Keratinocyte (primary cell): ENCODE measurements at regions not wholly inside any gene's neighbourhood (a gene's known extent, or its start where the extent isn't known, plus 50 kb on each side); places are given as distances from the start of the nearest gene placed in this dataset.

Source experiments
- DNase-seq: peaks from one replicate; pipeline ENCODE4 v3.0.0-alpha.2; 2011; ENCODE audit warnings: low read depth, missing footprints, low spot score
- FAIRE-seq: peaks from 2 replicates; lab custom pipeline; 2011; peaks lifted over from hg19 to GRCh38; lab: Jason Lieb, UNC
- H2AFZ ChIP-seq: 2 replicates; pipeline ENCODE4 v1.6.0; 2012; ENCODE audit warnings: low read length, control low read depth, inconsistent platforms; ENCODE audit not compliant: control insufficient read depth
- H3K27ac ChIP-seq: 2 replicates; pipeline ENCODE4 v1.5.1; 2011; ENCODE audit warnings: low read length; ENCODE audit not compliant: control insufficient read depth, insufficient read depth
- H3K27me3 ChIP-seq: 3 replicates; pipeline ENCODE4 v1.6.0; 2011; ENCODE audit warnings: low read length; ENCODE audit not compliant: control insufficient read depth, insufficient read depth; ENCODE audit errors: extremely low read depth
- H3K36me3 ChIP-seq, 2 experiments: 2 replicates in 1 of 2; 3 replicates in 1 of 2; pipeline ENCODE4 v1.5.1; 2011; ENCODE audit warnings: low read length in 2 of 2, mild to moderate bottlenecking in 1 of 2; ENCODE audit not compliant: control insufficient read depth in 2 of 2, insufficient read depth in 2 of 2; ENCODE audit errors: extremely low read depth in 1 of 2
- H3K4me1 ChIP-seq: 3 replicates; pipeline ENCODE4 v1.5.1; 2011; ENCODE audit warnings: low read length; ENCODE audit not compliant: control insufficient read depth, insufficient read depth; ENCODE audit errors: extremely low read depth
- H3K4me2 ChIP-seq: 3 replicates; pipeline ENCODE4 v1.6.0; 2011; ENCODE audit warnings: low read depth, low read length; ENCODE audit not compliant: control insufficient read depth, insufficient read depth; ENCODE audit errors: extremely low read depth
- H3K4me3 ChIP-seq, 3 experiments: fragments of 200-600 bp in 1 of 3; sonication (generic) in 1 of 3; 2 replicates in 2 of 3; 3 replicates in 1 of 3; pipeline ENCODE4 v1.5.1; 2011 to 2016; ENCODE audit warnings: low read length in 3 of 3, mild to moderate bottlenecking in 3 of 3, control low read depth in 2 of 3, inconsistent platforms in 1 of 3, low read depth in 1 of 3, mixed read lengths in 1 of 3, mixed run types in 1 of 3, moderate library complexity in 1 of 3; ENCODE audit not compliant: control insufficient read depth in 2 of 3, insufficient read depth in 2 of 3; ENCODE audit errors: extremely low read depth in 1 of 3
- H3K79me2 ChIP-seq: 2 replicates; pipeline ENCODE4 v1.6.0; 2012; ENCODE audit warnings: low read length; ENCODE audit not compliant: control insufficient read depth, insufficient read depth
- H3K9ac ChIP-seq: 3 replicates; pipeline ENCODE4 v1.6.0; 2011; ENCODE audit warnings: low read length; ENCODE audit not compliant: control insufficient read depth, insufficient read depth; ENCODE audit errors: extremely low read depth
- H3K9me1 ChIP-seq: 3 replicates; pipeline ENCODE4 v1.6.0; 2011; ENCODE audit warnings: low read length; ENCODE audit not compliant: control insufficient read depth, insufficient read depth; ENCODE audit errors: extremely low read depth
- H3K9me3 ChIP-seq: 2 replicates; pipeline ENCODE4 v1.5.1; 2012; ENCODE audit warnings: low read depth, low read length; ENCODE audit not compliant: control insufficient read depth
- H4K20me1 ChIP-seq: 3 replicates; pipeline ENCODE4 v1.6.0; 2011; ENCODE audit warnings: low read length; ENCODE audit not compliant: control insufficient read depth, insufficient read depth; ENCODE audit errors: extremely low read depth
- EZH2 ChIP-seq: IDR thresholded peaks from one replicate; pipeline ENCODE4 v1.6.1; 2012; ENCODE audit warnings: inconsistent platforms, mild to moderate bottlenecking, low read length, moderate library complexity
- dilution Hi-C: fragments of 300-500 bp; cut with MboI; formaldehyde crosslinking; loops from one replicate; pipeline ENCODE4 v1.7.0; 2020; ENCODE audit warnings: low sequenced_read_pairs; ENCODE audit not compliant: extremely low pct_ligation_motif_present
- TF ChIP-seq, protein P1 (sequence below), 3 experiments: IDR thresholded peaks in 1 of 3; conservative IDR thresholded peaks in 1 of 3; optimal IDR thresholded peaks in 1 of 3; 2 replicates in 2 of 3; 3 replicates in 1 of 3; pipeline versions ENCODE3 to v1.5.1; 2011; ENCODE audit warnings: low read length in 3 of 3, mild to moderate bottlenecking in 3 of 3, moderate library complexity in 2 of 3, control low read depth in 1 of 3, inconsistent platforms in 1 of 3; ENCODE audit not compliant: insufficient read depth in 2 of 3; ENCODE audit errors: extremely low read depth in 1 of 3

DNA sequence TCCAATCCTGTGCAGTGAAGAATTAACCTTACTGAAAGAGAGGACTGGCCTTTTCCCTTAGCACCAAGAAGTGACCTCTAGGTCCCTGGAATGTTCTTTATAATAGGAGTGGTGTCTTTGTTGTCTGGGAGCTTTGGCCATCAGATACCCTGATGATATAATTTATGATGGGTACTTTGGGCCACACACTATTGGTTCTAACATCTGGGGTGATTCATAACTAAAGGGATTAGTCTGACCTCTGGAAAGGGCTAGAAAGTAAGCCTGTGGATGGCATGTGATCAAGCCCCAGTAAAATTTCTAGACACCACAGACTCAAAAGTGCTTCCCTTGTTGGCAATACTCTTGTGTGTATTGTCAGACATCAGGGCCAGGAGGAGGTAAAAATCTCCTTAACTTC, 891.2 kb downstream of the KCNA4 start:
- Histone ChIP-seq H2AFZ (no peak overlapping the region), H3K4me1 (no peaks in the 10 kb centered on the region), H3K9ac (no peak overlapping the region), H3K27ac (no peak overlapping the region), H3K36me3 (no peaks in the 10 kb centered on the region), H3K79me2 (no peaks in the 10 kb centered on the region), H3K4me2 (no peak overlapping the region), H3K4me3 (no peak overlapping the region), H3K9me3 (no peaks in the 10 kb centered on the region), H3K9me1 (no peaks in the 10 kb centered on the region), H4K20me1 (no peaks in the 10 kb centered on the region), H3K27me3 (no peaks in the 10 kb centered on the region)
- no peak for DNase-seq
- dilution Hi-C loops = no loop called here
- TF ChIP-seq, protein P1, sequence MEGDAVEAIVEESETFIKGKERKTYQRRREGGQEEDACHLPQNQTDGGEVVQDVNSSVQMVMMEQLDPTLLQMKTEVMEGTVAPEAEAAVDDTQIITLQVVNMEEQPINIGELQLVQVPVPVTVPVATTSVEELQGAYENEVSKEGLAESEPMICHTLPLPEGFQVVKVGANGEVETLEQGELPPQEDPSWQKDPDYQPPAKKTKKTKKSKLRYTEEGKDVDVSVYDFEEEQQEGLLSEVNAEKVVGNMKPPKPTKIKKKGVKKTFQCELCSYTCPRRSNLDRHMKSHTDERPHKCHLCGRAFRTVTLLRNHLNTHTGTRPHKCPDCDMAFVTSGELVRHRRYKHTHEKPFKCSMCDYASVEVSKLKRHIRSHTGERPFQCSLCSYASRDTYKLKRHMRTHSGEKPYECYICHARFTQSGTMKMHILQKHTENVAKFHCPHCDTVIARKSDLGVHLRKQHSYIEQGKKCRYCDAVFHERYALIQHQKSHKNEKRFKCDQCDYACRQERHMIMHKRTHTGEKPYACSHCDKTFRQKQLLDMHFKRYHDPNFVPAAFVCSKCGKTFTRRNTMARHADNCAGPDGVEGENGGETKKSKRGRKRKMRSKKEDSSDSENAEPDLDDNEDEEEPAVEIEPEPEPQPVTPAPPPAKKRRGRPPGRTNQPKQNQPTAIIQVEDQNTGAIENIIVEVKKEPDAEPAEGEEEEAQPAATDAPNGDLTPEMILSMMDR (optimal IDR thresholded peaks at IDR 0.05 in 1 of 3, IDR thresholded peaks at IDR 0.05 in 1 of 3, conservative IDR thresholded peaks at IDR 0.05 in 1 of 3; ENCODE audit: extremely low read depth in 1 of 3, insufficient read depth in 2 of 3, low read length in 3 of 3) = no peak
- TF ChIP-seq EZH2 = no peak
- no peak for FAIRE-seq

GRCh38 chr11:29124470-29124869, 892.4 kb downstream of the KCNA4 start:
- dilution Hi-C loops = no loop called here
- no peak for FAIRE-seq
- no peak overlapping the region for H3K27ac ChIP-seq

More at GRCh38 chr11:29124470-29124869, 892.4 kb downstream of the KCNA4 start:
- TF ChIP-seq, protein P1 (optimal IDR thresholded peaks at IDR 0.05 in 1 of 3, IDR thresholded peaks at IDR 0.05 in 1 of 3, conservative IDR thresholded peaks at IDR 0.05 in 1 of 3; ENCODE audit: extremely low read depth in 1 of 3, insufficient read depth in 2 of 3, low read length in 3 of 3) = no peak
- TF ChIP-seq EZH2 = no peak
- H3K9ac ChIP-seq = no peak overlapping the region
- H4K20me1 ChIP-seq = no peaks in the 10 kb centered on the region
- H3K4me2 ChIP-seq = no peak overlapping the region
- H3K36me3 ChIP-seq = no peaks in the 10 kb centered on the region
- no peak overlapping the region for H2AFZ ChIP-seq
- no peak for DNase-seq
- no peaks in the 10 kb centered on the region for H3K27me3 ChIP-seq
- no peak overlapping the region for H3K4me3 ChIP-seq
- no peaks in the 10 kb centered on the region for H3K9me3 ChIP-seq
- no peaks in the 10 kb centered on the region for H3K79me2 ChIP-seq
- no peaks in the 10 kb centered on the region for H3K4me1 ChIP-seq
- H3K9me1 ChIP-seq = no peaks in the 10 kb centered on the region
